ENCODE measurements at regions not wholly inside any gene's neighbourhood (a gene's known extent, or its start where the extent isn't known, plus 50 kb on each side); places are given as distances from the start of the nearest gene placed in this dataset.

DNA sequence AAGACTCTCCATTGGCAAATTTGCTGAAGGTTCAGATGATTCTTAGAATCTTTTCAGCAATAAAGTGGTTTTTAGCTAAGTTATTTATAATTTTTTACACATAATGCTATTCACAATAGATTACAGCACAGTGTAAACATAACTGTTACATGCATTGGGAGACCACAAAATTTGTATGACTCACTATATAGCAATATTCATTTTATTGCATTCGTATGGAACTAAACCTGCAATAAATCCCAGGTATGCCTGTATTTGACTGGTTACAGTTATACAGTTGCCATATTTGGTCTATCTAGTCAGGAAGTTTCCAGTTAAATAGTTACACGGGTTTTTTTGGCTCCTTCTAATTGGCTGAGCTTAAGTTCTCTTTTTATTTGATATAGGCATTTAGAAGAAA, 220.8 kb downstream of the MRPS30 start:
- TF ChIP-seq, protein P1, sequence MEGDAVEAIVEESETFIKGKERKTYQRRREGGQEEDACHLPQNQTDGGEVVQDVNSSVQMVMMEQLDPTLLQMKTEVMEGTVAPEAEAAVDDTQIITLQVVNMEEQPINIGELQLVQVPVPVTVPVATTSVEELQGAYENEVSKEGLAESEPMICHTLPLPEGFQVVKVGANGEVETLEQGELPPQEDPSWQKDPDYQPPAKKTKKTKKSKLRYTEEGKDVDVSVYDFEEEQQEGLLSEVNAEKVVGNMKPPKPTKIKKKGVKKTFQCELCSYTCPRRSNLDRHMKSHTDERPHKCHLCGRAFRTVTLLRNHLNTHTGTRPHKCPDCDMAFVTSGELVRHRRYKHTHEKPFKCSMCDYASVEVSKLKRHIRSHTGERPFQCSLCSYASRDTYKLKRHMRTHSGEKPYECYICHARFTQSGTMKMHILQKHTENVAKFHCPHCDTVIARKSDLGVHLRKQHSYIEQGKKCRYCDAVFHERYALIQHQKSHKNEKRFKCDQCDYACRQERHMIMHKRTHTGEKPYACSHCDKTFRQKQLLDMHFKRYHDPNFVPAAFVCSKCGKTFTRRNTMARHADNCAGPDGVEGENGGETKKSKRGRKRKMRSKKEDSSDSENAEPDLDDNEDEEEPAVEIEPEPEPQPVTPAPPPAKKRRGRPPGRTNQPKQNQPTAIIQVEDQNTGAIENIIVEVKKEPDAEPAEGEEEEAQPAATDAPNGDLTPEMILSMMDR (IDR thresholded peaks at IDR 0.05), result no peak
- TF ChIP-seq POLR2A (IDR thresholded peaks at IDR 0.05) (no peak), POLR2AphosphoS5 (IDR thresholded peaks at IDR 0.05) (no peak), EP300 (IDR thresholded peaks at IDR 0.05) (no peak)
